GM12872 (cell line): ENCODE measurements at regions not wholly inside any gene's neighbourhood (a gene's known extent, or its start where the extent isn't known, plus 50 kb on each side); places are given as distances from the start of the nearest gene placed in this dataset.

Experiments
- TF ChIP-seq, protein P1 (sequence below): IDR thresholded peaks from 3 replicates; pipeline ENCODE4 v1.5.1; 2011; ENCODE audit warnings: low read depth, mild to moderate bottlenecking, low read length, moderate library complexity; ENCODE audit not compliant: insufficient read depth

DNA sequence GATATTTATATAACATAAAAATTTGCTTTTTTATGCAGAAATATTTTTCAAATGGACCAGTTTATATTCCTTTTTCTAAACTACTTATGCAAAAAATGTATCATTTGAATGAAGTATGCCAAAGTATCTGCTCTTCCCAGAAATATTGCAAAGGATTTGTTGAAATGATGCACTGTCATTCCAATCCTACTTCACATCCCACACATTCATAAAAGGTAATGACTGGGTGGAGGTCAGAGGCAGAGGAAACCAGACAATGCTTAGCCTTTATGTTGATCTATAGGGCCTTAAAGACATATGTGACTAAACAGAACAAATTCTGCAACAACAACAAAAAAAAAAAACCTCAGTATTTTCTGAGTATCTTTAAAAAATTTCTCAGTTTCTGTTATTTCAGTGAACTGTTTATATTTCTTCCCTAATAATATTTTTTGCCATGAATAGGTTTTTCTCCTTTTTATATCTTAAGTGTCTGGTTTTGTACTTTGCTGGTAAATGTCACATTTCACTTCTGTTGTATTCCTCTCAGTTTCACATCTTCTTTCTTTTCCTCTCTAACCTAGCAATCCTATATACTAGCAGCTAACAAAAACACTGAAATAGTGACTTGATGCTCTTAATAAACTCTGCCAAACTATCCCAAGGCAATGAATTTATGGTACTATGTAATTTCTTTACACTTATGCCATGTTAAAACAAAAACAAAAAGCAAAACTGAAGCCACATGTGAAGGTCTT lies 374.1 kb downstream of the BCKDHB start:
- TF ChIP-seq, protein P1, sequence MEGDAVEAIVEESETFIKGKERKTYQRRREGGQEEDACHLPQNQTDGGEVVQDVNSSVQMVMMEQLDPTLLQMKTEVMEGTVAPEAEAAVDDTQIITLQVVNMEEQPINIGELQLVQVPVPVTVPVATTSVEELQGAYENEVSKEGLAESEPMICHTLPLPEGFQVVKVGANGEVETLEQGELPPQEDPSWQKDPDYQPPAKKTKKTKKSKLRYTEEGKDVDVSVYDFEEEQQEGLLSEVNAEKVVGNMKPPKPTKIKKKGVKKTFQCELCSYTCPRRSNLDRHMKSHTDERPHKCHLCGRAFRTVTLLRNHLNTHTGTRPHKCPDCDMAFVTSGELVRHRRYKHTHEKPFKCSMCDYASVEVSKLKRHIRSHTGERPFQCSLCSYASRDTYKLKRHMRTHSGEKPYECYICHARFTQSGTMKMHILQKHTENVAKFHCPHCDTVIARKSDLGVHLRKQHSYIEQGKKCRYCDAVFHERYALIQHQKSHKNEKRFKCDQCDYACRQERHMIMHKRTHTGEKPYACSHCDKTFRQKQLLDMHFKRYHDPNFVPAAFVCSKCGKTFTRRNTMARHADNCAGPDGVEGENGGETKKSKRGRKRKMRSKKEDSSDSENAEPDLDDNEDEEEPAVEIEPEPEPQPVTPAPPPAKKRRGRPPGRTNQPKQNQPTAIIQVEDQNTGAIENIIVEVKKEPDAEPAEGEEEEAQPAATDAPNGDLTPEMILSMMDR, result no peak

DNA sequence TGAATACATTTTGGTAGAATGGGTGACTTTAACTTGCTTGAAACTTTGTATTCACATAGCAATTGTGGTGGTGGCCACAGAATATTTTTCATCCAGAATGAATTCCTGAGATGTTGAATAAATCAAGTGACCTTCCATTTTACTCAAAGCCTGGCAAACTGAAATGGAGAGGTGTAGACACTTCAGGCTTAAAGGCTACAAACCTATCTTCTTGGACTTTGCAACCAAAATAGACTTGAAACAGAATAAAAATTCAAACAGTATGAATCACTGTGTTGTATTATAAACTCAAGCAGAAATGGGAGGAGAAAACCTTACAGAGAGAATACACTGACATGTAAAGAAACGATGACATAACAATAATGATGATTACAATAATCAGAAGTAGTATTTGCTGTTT lies 371.6 kb downstream of the BCKDHB start:
- TF ChIP-seq, protein P1, result no peak

DNA sequence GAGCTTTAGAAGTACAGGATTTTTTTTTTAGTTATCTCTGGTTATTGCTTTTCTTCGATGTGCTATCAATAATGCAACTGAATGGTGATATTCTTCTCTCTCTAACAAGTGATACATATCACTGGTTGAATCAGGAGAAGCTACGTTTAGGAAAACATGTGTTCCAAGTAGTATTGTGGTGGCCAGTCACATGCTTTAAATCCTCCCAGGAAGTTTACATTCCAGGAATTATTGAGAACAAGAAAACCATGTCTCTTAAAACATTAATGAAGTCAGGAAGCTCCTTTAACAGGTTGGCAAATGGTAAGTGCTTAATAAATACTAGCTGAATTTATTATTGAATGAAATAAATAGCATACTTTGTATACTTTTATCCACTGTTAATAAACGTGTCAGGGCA lies 371.1 kb downstream of the BCKDHB start:
- TF ChIP-seq, protein P1, result no peak

DNA sequence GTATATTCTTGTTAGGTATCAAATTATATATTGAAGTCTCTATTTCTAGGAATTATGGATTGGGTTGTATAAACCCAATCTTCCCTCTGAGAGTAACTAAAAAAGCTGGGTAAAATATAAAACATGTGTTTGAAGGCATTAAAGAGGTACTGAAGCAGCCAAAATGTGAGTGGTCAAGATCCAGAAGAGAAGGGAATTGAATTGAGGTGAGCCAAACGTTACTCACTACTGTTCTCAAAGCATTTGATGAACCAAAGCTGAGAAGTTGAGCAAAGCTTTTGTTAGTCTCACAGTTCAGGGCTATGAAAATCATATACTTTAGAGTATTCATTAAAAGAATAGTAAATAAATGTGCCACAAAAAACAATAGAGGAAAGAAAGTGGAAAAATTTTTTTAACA lies 365.8 kb downstream of the BCKDHB start:
- TF ChIP-seq, protein P1, result no peak

DNA sequence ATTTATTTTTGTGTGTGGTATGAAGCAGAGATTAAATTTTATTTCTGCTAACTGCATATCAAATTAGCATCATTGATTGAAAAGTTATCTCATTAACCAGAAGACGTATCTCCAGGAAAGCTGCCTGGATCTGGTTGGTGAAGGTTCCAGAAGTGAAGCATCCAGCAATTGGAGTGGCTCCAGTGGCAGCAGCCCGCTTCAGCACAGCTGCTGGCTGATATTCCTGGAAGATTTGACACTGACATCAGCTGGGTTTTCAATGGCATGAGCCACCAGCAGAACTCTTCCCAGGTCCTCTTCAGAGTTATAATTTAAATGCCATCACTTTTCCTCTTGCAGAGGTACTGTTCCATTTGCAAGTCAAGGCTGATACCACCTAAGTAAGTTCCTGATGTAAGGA lies 363.5 kb downstream of the BCKDHB start:
- TF ChIP-seq, protein P1, result no peak

DNA sequence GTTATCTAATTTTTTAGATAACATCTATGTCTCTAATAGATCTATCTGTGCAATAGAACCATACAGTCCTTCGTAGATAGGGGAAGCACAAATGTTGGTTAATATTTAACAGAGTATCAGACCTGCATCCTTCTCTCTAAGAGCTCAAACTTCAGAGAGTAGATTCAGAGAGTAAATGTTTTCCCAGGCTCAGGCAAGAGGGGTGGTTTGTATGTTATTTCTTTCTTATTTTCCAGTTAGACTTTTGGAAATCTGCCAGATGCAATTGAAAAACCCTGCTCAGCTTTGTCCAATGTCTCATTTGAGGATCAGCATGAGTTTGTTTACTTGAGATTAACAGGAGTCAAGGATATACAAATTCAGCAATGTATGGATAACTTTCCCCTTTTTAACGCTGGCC lies 361.9 kb downstream of the BCKDHB start:
- TF ChIP-seq, protein P1, result no peak

DNA sequence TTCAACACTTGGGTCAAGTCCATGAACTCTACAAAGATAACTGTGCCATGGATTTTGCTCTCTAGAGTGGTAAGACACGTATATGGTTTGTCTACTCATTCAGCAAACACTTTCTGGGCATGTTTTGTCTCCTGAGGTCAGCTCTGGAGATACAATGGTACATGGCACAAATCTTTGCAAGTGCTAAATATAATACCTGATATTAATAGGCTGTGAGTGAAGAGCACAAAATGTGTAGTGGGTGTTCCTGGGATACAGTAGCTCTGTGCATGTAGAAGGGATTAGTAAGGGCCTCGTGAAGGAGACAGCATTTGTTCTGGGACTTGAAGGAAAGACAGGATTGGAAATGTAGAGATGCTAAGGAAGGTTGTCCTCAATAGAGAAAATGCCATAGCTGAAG lies 360.9 kb downstream of the BCKDHB start:
- TF ChIP-seq, protein P1, result no peak
